Neural progenitor cell (in vitro differentiated cells): ENCODE measurements at regions not wholly inside any gene's neighbourhood (a gene's known extent, or its start where the extent isn't known, plus 50 kb on each side); places are given as distances from the start of the nearest gene placed in this dataset.

Experiments
- DNase-seq: peaks from one replicate; pipeline ENCODE4 v3.0.0-alpha.2; 2016; ENCODE audit warnings: low spot score
- H2AFZ ChIP-seq: fragments of 200-600 bp; sonication (generic); replicated peaks from 2 replicates; pipeline ENCODE4 v1.6.1; 2016; ENCODE audit warnings: antibody characterized with exemption
- H3F3A ChIP-seq: fragments of 200-600 bp; sonication (generic); 2 replicates; pipeline ENCODE4 v1.6.1; 2016; ENCODE audit warnings: antibody characterized with exemption, low read depth
- H3K27ac ChIP-seq: fragments of 200-600 bp; sonication (generic); 2 replicates; pipeline ENCODE4 v1.5.1; 2016; ENCODE audit warnings: mild to moderate bottlenecking
- H3K27me3 ChIP-seq: fragments of 200-600 bp; sonication (generic); 2 replicates; pipeline ENCODE4 v1.6.1; 2016; ENCODE audit warnings: mild to moderate bottlenecking, moderate library complexity
- H3K36me3 ChIP-seq: fragments of 200-600 bp; sonication (generic); 2 replicates; pipeline ENCODE4 v1.5.1; 2016
- H3K4me1 ChIP-seq: fragments of 200-600 bp; sonication (generic); 2 replicates; pipeline ENCODE4 v1.6.1; 2016; ENCODE audit warnings: mixed run types
- H3K4me2 ChIP-seq: fragments of 200-600 bp; sonication (generic); 2 replicates; pipeline ENCODE4 v1.6.1; 2016
- H3K4me3 ChIP-seq: fragments of 200-600 bp; sonication (generic); 2 replicates; pipeline ENCODE4 v1.5.1; 2016
- H3K79me2 ChIP-seq: fragments of 200-600 bp; sonication (generic); 2 replicates; pipeline ENCODE4 v1.6.1; 2016; ENCODE audit warnings: low read depth
- H3K9ac ChIP-seq: fragments of 200-600 bp; sonication (generic); 2 replicates; pipeline ENCODE4 v1.6.1; 2016
- H3K9me3 ChIP-seq: fragments of 200-600 bp; sonication (generic); 2 replicates; pipeline ENCODE4 v1.5.1; 2016; ENCODE audit warnings: low read depth
- H4K20me1 ChIP-seq: fragments of 200-600 bp; sonication (generic); 2 replicates; pipeline ENCODE4 v1.6.1; 2016; ENCODE audit warnings: low read depth
- H3K27ac Mint-ChIP-seq: 3 replicates; pipeline ENCODE4 v1.8.0; 2021; ENCODE audit warnings: mixed read lengths
- H3K27me3 Mint-ChIP-seq: 2 replicates; pipeline ENCODE4 v1.8.0; 2022; ENCODE audit warnings: low read depth, mild to moderate bottlenecking, inconsistent platforms, moderate library complexity, mixed read lengths; ENCODE audit not compliant: insufficient read depth
- H3K36me3 Mint-ChIP-seq: 3 replicates; pipeline ENCODE4 v1.8.0; 2021; ENCODE audit warnings: mixed read lengths
- H3K4me1 Mint-ChIP-seq: 3 replicates; pipeline ENCODE4 v1.8.0; 2021; ENCODE audit warnings: mixed read lengths
- H3K4me3 Mint-ChIP-seq: 3 replicates; pipeline ENCODE4 v1.8.0; 2021; ENCODE audit warnings: mild to moderate bottlenecking, moderate library complexity, mixed read lengths
- H3K9me3 Mint-ChIP-seq: 3 replicates; pipeline ENCODE4 v1.8.0; 2020; ENCODE audit warnings: mixed read lengths
- CTCF ChIP-seq: fragments of 200-600 bp; sonication (generic); IDR thresholded peaks from 2 replicates; pipeline ENCODE4 v1.5.1; 2017; ENCODE audit warnings: antibody characterized with exemption, mild to moderate bottlenecking
- EZH2 ChIP-seq: fragments of 200-600 bp; sonication (generic); IDR thresholded peaks from 2 replicates; pipeline ENCODE4 v1.6.1; 2017; ENCODE audit warnings: antibody characterized with exemption, mild to moderate bottlenecking, moderate library complexity
- EZH2phosphoT487 ChIP-seq: fragments of 200-600 bp; sonication (generic); IDR thresholded peaks from 2 replicates; pipeline ENCODE4 v1.6.1; 2017; ENCODE audit warnings: antibody characterized with exemption

DNA sequence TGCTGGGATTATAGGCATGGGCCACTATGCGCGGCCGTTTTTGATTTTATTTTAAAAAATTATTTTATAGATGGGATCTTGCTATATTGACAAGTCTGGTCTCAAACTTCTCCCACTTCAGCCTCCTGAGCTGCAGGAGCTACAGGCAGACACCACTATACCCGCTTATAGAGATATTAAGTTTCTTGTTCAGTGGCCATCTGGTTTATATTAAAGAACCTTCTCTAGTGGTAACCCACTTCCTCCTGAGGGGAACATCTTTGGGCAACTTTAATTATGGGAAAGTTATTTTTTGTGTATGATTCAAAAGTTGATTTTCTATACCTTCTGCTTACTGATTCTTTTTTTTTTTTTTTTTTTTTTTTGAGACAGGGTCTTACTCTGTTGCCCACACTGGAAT lies 172.7 kb downstream of the KLF5 start:
- Histone ChIP-seq H3K36me3 (no peaks in the 10 kb centered on the region), H3K9me3 (no peaks in the 10 kb centered on the region), H2AFZ (no peak overlapping the region), H3K9ac (no peak overlapping the region), H3F3A (no peaks in the 10 kb centered on the region), H3K4me1 (no peaks in the 10 kb centered on the region), H3K79me2 (no peaks in the 10 kb centered on the region), H3K4me2 (no peak overlapping the region), H3K27ac (no peak overlapping the region), H3K4me3 (no peak overlapping the region), H3K27me3 (no peaks in the 10 kb centered on the region), H4K20me1 (no peaks in the 10 kb centered on the region)
- no peak for DNase-seq
- Mint-ChIP-seq H3K36me3 (no peaks in the 10 kb centered on the region), H3K4me3 (no peak overlapping the region), H3K27me3 (no peaks in the 10 kb centered on the region), H3K27ac (no peak overlapping the region), H3K9me3 (no peaks in the 10 kb centered on the region), H3K4me1 (no peaks in the 10 kb centered on the region)
- TF ChIP-seq CTCF (no peak), EZH2 (no peak), EZH2phosphoT487 (no peak)

- H3K9me3 ChIP-seq: no peaks in the 10 kb centered on the region
- no peaks in the 10 kb centered on the region for H4K20me1 ChIP-seq
- H3K4me3 Mint-ChIP-seq: no peak overlapping the region
- no peaks in the 10 kb centered on the region for H3K9me3 Mint-ChIP-seq
- no peaks in the 10 kb centered on the region for H3K79me2 ChIP-seq
- no peak overlapping the region for H2AFZ ChIP-seq
- no peaks in the 10 kb centered on the region for H3F3A ChIP-seq
- H3K4me3 ChIP-seq: no peak overlapping the region
- no peak for TF ChIP-seq EZH2
- no peak for TF ChIP-seq EZH2phosphoT487
- TF ChIP-seq CTCF: no peak
- H3K4me1 Mint-ChIP-seq: no peaks in the 10 kb centered on the region
- H3K27ac Mint-ChIP-seq: no peak overlapping the region
- no peak overlapping the region for H3K4me2 ChIP-seq
- H3K27ac ChIP-seq: no peak overlapping the region
- H3K36me3 ChIP-seq: no peaks in the 10 kb centered on the region
- no peak overlapping the region for H3K9ac ChIP-seq
- no peak for DNase-seq
- H3K27me3 ChIP-seq: no peaks in the 10 kb centered on the region
- H3K36me3 Mint-ChIP-seq: no peaks in the 10 kb centered on the region
- H3K4me1 ChIP-seq: no peaks in the 10 kb centered on the region
- no peaks in the 10 kb centered on the region for H3K27me3 Mint-ChIP-seq
Observed at GRCh38 chr13:73230716-73231115, 171.9 kb downstream of the KLF5 start.

DNA sequence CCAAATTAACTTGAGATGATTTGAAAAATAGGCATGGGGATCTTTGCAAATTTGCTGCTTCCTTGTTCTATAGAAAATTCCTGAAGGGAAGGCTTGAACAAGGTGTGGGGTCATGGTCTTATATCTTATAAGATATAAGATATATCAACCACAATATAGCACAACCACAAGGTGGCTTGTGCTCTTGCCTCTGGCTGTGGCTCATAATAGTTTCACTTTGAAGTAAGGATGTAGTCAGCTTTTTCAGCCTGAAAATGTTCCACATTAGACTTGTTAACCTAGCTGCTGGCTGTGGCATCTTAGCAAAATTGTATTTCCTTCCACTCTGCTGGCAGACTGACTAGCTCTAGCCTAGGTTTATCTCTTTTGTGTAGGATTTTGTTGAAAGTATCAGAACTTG lies 169.7 kb downstream of the KLF5 start:
- no peaks in the 10 kb centered on the region for H3K79me2 ChIP-seq
- Mint-ChIP-seq H3K27me3 (peaks cover 2% of the 10 kb centered on the region), H3K9me3 (no peaks in the 10 kb centered on the region), H3K36me3 (no peaks in the 10 kb centered on the region), H3K27ac (no peak overlapping the region), H3K4me3 (no peak overlapping the region), H3K4me1 (no peaks in the 10 kb centered on the region)
- H3K4me3 ChIP-seq: no peak overlapping the region
- H3K36me3 ChIP-seq: no peaks in the 10 kb centered on the region
- TF ChIP-seq CTCF: no peak
- TF ChIP-seq EZH2: no peak
- no peak for TF ChIP-seq EZH2phosphoT487
- no peaks in the 10 kb centered on the region for H3K4me1 ChIP-seq
- DNase-seq: no peak
- H3F3A ChIP-seq: no peaks in the 10 kb centered on the region
- H3K9ac ChIP-seq: no peak overlapping the region
- H3K4me2 ChIP-seq: no peak overlapping the region
- H3K27me3 ChIP-seq: no peaks in the 10 kb centered on the region
- H3K27ac ChIP-seq: no peak overlapping the region
- no peak overlapping the region for H2AFZ ChIP-seq
- no peaks in the 10 kb centered on the region for H3K9me3 ChIP-seq
- H4K20me1 ChIP-seq: no peaks in the 10 kb centered on the region

- TF ChIP-seq EZH2 (no peak), EZH2phosphoT487 (no peak), CTCF (no peak)
- no peaks in the 10 kb centered on the region for H3K4me1 ChIP-seq
- no peak overlapping the region for H3K4me2 ChIP-seq
- H3K79me2 ChIP-seq: no peaks in the 10 kb centered on the region
- Mint-ChIP-seq H3K4me3 (no peak overlapping the region), H3K36me3 (no peaks in the 10 kb centered on the region), H3K9me3 (no peaks in the 10 kb centered on the region), H3K27ac (no peak overlapping the region), H3K4me1 (no peaks in the 10 kb centered on the region), H3K27me3 (peaks cover 2% of the 10 kb centered on the region)
- H3K27me3 ChIP-seq: no peaks in the 10 kb centered on the region
- no peak for DNase-seq
- H4K20me1 ChIP-seq: no peaks in the 10 kb centered on the region
- no peak overlapping the region for H3K4me3 ChIP-seq
- H2AFZ ChIP-seq: no peak overlapping the region
- H3K36me3 ChIP-seq: no peaks in the 10 kb centered on the region
- no peaks in the 10 kb centered on the region for H3F3A ChIP-seq
- no peak overlapping the region for H3K9ac ChIP-seq
- no peak overlapping the region for H3K27ac ChIP-seq
- no peaks in the 10 kb centered on the region for H3K9me3 ChIP-seq
Observed at GRCh38 chr13:73225990-73226389, 167.2 kb downstream of the KLF5 start.
